NCI-H69 (cell line): ENCODE measurements at regions not wholly inside any gene's neighbourhood (a gene's known extent, or its start where the extent isn't known, plus 50 kb on each side); places are given as distances from the start of the nearest gene placed in this dataset.
A peak's percentile ranks its signal among the peaks of the same experiment; 100 is the strongest.

ENCODE experiments used
- DNase-seq: peaks from one replicate; lab custom pipeline; 2025; lab: John Stamatoyannopoulos, UW

GRCh38 chr1:221881805-221882581, 140.1 kb upstream of the DUSP10 start:
- DNase-seq: no peak

- no peak for DNase-seq
Measured at GRCh38 chr1:221880182-221880581, 138.3 kb upstream of the DUSP10 start.

GRCh38 chr1:221878134-221878533, 136.2 kb upstream of the DUSP10 start:
- DNase-seq: no peak

GRCh38 chr1:221877311-221877710, 135.4 kb upstream of the DUSP10 start:
- DNase-seq: no peak

- DNase-seq: no peak
Measured at GRCh38 chr1:221875004-221875330, 133.1 kb upstream of the DUSP10 start.

GRCh38 chr1:221874285-221875003, 132.6 kb upstream of the DUSP10 start:
- DNase-seq: no peak

- no peak for DNase-seq
Measured at GRCh38 chr1:221873673-221874072, 131.8 kb upstream of the DUSP10 start.

GRCh38 chr1:221871056-221871455, 129.2 kb upstream of the DUSP10 start:
- no peak for DNase-seq

GRCh38 chr1:221869779-221870178, 127.9 kb upstream of the DUSP10 start:
- DNase-seq: no peak

- DNase-seq: peak; percentile 92
Measured at GRCh38 chr1:221868593-221869303, 126.9 kb upstream of the DUSP10 start.

- DNase-seq: no peak
Measured at GRCh38 chr1:221867003-221867402, 125.1 kb upstream of the DUSP10 start.

- DNase-seq: no peak
Measured at GRCh38 chr1:221865808-221866207, 123.9 kb upstream of the DUSP10 start.

GRCh38 chr1:221863635-221864034, 121.7 kb upstream of the DUSP10 start:
- DNase-seq: no peak

GRCh38 chr1:221862971-221863370, 121.1 kb upstream of the DUSP10 start:
- DNase-seq: no peak

- peak; percentile 26 for DNase-seq
Measured at GRCh38 chr1:221858818-221859611, 117.1 kb upstream of the DUSP10 start.

GRCh38 chr1:221857094-221857444, 115.2 kb upstream of the DUSP10 start:
- peak; percentile 28 for DNase-seq

GRCh38 chr1:221856228-221857093, 114.6 kb upstream of the DUSP10 start:
- no peak for DNase-seq

GRCh38 chr1:221855156-221855555, 113.3 kb upstream of the DUSP10 start:
- DNase-seq: no peak

- DNase-seq: no peak
Measured at GRCh38 chr1:221851336-221851735, 109.4 kb upstream of the DUSP10 start.

GRCh38 chr1:221850470-221851187, 108.7 kb upstream of the DUSP10 start:
- peak; percentile 92 for DNase-seq

GRCh38 chr1:221849897-221850296, 108.0 kb upstream of the DUSP10 start:
- DNase-seq: peak; percentile 10
